SH-SY5Y (cell line): ENCODE measurements at regions not wholly inside any gene's neighbourhood (a gene's known extent, or its start where the extent isn't known, plus 50 kb on each side); places are given as distances from the start of the nearest gene placed in this dataset.
A peak's percentile ranks its signal among the peaks of the same experiment; 100 is the strongest.

ENCODE experiments used
- GATA2 ChIP-seq: IDR thresholded peaks from 2 replicates; pipeline ENCODE4 v1.6.1; 2011; ENCODE audit warnings: mild to moderate bottlenecking, low read depth, low read length
- GATA3 ChIP-seq: IDR thresholded peaks from 2 replicates; pipeline ENCODE4 v1.6.1; 2011; ENCODE audit warnings: low read depth, mild to moderate bottlenecking, low read length, moderate library complexity

DNA sequence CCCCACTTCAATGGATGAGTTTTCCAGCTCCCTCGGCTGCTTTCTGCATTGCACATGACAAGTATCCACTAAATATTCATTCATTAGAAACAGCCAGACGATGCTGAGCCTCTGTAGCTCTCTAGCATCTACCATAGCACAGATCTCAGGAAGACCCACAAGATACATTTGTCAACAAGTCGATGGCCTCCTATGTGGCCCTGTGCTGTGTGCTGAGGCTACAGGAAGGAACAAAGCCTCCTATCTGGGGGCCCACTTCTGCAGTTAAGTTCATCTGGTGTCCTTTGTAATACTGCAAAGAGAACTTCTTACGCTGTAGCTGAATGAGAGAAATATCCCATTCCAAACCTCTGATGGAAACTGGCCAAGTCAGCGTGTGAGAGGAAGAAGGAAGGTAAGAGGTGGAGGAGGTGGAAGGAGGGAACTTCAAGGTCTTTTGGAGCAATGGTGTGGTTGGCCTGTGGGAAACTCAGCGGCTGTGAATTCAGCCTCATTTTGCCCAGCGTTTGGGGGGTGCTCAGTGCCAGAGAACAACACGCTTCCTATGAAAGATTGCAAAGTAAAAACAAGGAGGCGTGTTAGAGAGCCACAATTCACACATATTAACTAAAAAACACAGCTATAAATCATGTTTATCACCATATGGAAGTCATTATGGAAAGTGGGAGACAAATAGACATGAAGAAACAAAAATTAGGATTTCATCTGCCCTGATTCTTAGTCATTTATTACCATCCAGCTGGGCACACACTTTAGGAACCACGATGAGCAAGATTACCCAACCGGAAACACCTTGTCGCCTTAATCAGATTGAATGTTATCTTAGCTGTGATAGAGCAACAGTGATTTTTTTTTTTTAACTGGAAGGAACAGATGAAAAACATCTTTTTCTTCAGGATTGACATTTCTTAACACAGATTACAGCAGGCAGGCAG lies 62.2 kb upstream of the USP6NL start:
- peak; percentile 11; the same call in 1 of the 2 replicates for TF ChIP-seq GATA2
- TF ChIP-seq GATA3: no peak

DNA sequence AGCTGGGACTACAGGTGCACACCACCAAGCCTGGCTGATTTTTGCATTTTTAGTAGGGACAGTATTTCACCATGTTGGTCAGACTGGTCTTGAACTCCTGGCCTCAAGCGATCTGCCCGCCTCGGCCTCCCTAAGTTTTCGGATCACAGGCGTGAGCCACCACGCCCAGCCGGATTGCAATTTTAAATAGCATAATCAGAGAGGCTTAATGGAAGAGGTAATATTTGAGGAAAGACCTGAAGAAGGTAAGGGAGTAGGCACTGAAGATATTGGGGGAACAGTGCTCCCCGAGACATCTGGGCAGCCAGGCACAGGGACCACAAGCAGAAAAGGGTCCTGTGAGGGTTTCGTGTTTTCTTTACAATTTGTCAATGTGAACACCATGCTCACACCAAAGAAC lies 61.4 kb upstream of the USP6NL start:
- no peak for TF ChIP-seq GATA2
- TF ChIP-seq GATA3: no peak

DNA sequence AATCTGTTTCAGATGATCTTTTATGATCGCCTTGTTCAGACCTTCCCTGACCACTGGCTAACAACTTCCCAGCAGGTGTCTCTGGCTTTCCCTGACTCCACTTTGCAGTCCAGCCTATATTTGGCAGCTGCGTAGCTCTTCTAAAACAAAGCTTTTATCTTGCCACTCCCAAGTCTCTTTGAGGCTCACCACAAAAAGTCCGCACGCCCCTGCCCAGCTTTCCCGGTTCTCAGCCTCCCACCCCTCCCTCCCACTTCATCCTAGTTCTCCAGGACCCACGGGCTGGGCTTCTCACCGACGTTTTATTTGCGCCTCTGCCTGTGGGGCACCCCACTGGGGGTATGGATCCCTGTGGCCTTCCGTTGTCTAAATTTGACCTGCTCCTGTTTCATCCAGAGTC lies 58.9 kb upstream of the USP6NL start:
- TF ChIP-seq GATA2 (no peak), GATA3 (no peak)

DNA sequence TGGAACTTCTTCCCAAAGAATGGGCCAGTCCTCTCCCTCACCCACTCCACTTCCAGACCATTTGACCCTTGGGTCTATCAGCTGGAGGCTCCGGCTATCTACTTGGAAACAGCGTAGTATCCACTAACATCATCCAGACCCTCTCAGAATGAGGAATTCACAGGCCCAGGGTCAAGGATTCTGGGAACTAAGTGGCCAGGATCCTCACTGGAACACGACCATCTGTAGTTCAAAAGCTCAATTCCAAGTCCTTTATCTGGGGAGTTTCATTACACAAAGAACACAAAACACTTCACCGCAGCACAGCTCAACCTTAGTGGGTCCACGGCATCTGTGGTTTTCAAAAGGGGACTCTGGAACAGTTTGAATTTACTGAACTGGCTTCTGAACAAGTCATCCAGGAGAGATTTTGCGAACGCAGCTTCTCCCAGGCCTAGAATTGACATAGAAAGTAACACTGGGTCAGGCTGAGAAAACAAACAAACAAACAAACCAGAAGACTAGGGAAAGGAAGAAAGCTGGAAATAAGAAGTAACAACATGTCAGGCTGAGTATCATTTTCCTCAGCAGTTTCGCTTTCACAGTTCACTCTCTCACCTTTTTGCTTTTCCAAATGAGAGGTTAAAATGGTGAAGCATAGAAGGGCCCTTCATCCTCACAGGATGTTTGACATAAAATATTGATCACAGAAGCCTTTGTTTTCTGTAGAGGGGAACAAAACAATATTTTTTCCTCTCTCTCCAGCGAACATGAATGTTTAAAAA lies 57.6 kb upstream of the USP6NL start:
- TF ChIP-seq GATA2: no peak
- TF ChIP-seq GATA3: no peak

DNA sequence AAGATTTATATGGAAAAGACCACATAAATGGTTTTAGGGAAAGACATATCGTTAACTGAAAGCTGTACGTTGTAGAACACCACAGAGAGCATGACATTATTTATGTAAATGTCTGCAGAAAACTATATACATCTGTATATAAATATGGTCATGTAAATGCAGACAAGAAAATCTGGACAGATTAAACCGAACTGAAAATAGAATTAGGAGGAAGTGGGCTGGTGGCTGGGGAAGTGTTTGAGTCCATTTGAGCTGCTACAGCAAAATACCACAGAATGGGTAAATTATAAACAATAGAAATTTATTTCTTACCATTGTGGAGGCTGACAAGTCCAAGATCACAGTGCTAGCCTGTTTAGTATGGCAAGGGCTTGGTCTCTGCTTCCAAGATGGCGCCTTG lies 56.3 kb upstream of the USP6NL start:
- TF ChIP-seq GATA2 (no peak), GATA3 (no peak)

DNA sequence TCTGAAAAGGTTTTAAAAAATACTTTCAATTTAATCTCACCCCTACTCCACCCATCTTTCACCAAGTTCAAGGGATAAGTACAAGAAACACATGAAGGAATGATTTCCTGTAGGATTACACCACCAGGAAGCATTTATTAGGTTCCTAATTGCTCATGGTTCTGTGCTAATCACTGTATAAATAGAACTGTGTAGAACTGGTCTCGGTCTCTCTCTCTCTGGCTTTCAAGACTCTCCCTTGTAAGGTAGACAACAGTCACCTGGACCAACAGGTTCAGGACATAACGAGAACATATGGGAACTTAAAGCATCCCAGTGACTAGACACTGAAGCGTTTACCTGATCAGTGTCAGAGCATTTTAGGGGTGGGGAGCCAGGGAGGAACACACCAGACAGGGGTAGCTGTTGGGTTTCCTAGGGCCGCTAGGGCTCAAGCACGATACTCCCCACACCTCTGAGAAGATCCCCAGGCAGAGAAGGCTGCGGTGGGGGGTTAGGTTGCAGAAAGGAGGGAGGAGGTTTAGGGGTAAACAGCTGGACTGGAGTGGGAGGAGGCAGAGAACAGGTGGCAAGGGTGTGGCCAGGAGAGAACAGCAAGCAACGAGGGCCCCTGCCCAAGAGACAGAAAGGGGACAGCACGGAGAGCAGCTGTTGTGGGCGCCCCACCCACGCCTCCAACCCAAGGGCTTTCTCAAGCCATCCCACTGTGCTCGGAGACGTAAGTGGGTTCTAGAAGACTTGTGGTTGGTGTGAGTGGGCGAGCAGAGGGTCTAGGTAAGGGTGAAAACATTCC lies 52.5 kb upstream of the USP6NL start:
- no peak for TF ChIP-seq GATA2
- no peak for TF ChIP-seq GATA3

DNA sequence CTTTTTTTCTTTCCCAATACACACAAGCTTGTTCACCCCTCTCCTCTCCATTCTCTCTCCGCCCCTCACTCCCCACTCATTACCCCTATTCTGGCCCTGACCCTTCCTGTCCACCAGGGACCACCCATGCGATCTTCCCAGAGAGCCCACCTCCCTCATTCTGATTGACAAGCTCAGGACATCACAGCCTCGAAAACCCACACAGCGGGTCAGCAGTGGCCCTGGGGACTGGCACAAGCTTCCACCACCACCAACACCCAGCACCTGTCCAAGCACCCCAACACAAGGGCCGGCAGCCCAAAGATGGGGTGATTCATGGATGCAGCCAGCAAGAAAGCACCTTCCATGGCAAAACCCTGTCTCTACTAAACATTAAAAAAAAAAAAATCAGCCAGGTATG lies 50.0 kb upstream of the USP6NL start:
- TF ChIP-seq GATA2: no peak
- TF ChIP-seq GATA3: no peak
